Raji (cell line): ENCODE measurements at regions not wholly inside any gene's neighbourhood (a gene's known extent, or its start where the extent isn't known, plus 50 kb on each side); places are given as distances from the start of the nearest gene placed in this dataset.

Experiments
- POLR2A ChIP-seq: IDR thresholded peaks from 2 replicates; pipeline ENCODE4 v1.6.1; 2011; ENCODE audit warnings: low read depth, low read length, control low read depth; ENCODE audit not compliant: insufficient read depth

GRCh38 chrX:7486505-7486904 lies 338.6 kb upstream of the PUDP start:
- TF ChIP-seq POLR2A = no peak

- no peak for TF ChIP-seq POLR2A
These were observed 337.1 kb upstream of the PUDP start for GRCh38 chrX:7485061-7485460.

GRCh38 chrX:7480721-7481120 lies 332.8 kb upstream of the PUDP start:
- no peak for TF ChIP-seq POLR2A

- no peak for TF ChIP-seq POLR2A
These were observed 314.2 kb upstream of the PUDP start for GRCh38 chrX:7462110-7462509.

- TF ChIP-seq POLR2A = no peak
These were observed 300.0 kb upstream of the PUDP start for GRCh38 chrX:7447801-7448499.

- TF ChIP-seq POLR2A = no peak
These were observed 298.9 kb upstream of the PUDP start for GRCh38 chrX:7446815-7447214.

- no peak for TF ChIP-seq POLR2A
These were observed 297.0 kb upstream of the PUDP start for GRCh38 chrX:7444967-7445366.

- no peak for TF ChIP-seq POLR2A
These were observed 293.6 kb upstream of the PUDP start for GRCh38 chrX:7441586-7441985.

- TF ChIP-seq POLR2A = no peak
These were observed 287.9 kb upstream of the PUDP start for GRCh38 chrX:7435822-7436221.

GRCh38 chrX:7432901-7433300 lies 284.9 kb upstream of the PUDP start:
- TF ChIP-seq POLR2A = no peak

GRCh38 chrX:7420717-7421116 lies 272.8 kb upstream of the PUDP start:
- no peak for TF ChIP-seq POLR2A

- TF ChIP-seq POLR2A = no peak
These were observed 266.8 kb upstream of the PUDP start for GRCh38 chrX:7414753-7415152.

- no peak for TF ChIP-seq POLR2A
These were observed 264.9 kb upstream of the PUDP start for GRCh38 chrX:7412840-7413239.

GRCh38 chrX:7409866-7410265 lies 261.9 kb upstream of the PUDP start:
- TF ChIP-seq POLR2A = no peak

GRCh38 chrX:7399373-7399772 lies 251.4 kb upstream of the PUDP start:
- TF ChIP-seq POLR2A = no peak

GRCh38 chrX:7390441-7390840 lies 242.5 kb upstream of the PUDP start:
- TF ChIP-seq POLR2A = no peak

GRCh38 chrX:7389576-7389975 lies 241.6 kb upstream of the PUDP start:
- no peak for TF ChIP-seq POLR2A

- no peak for TF ChIP-seq POLR2A
These were observed 237.2 kb upstream of the PUDP start for GRCh38 chrX:7385131-7385530.

GRCh38 chrX:7378406-7378805 lies 230.5 kb upstream of the PUDP start:
- TF ChIP-seq POLR2A = no peak
